ENCODE measurements at regions not wholly inside any gene's neighbourhood (a gene's known extent, or its start where the extent isn't known, plus 50 kb on each side); places are given as distances from the start of the nearest gene placed in this dataset.
A peak's percentile ranks its signal among the peaks of the same experiment; 100 is the strongest.

DNA sequence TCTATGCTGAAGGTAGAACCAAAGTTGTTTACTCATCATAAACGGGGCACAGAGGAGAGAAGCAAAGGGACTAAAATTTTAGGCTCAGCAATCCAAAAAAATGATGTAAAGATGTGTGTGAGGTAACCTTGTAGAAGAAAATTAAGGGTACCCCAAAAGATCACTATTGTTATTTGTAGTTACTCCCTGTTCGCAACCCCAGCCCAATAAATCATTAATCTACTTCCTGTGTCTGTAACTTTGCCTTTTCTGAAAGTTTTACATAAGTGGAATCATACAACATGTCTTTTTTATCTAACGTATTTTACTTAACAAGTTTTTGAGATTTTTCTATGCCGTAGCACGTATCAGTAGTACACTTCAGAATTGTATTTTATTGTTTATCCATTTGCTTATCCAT is 1114.8 kb upstream of the GJE1 start:
- Histone ChIP-seq H3K4me1 (ENCODE audit: control insufficient read depth, insufficient read depth, low read length) (no peaks in the 10 kb centered on the region), H3K4me3 (ENCODE audit: low read length) (no peak overlapping the region), H3K27me3 (ENCODE audit: control insufficient read depth, insufficient read depth, low read length) (no peaks in the 10 kb centered on the region), H3K4me2 (ENCODE audit: low read length) (no peak overlapping the region), H3K36me3 (ENCODE audit: insufficient read depth, low read length) (no peaks in the 10 kb centered on the region), H3K9ac (ENCODE audit: low read depth, low read length) (no peak overlapping the region), H3K9me3 (replicated peaks; ENCODE audit: low read length) (no peaks in the 10 kb centered on the region)

DNA sequence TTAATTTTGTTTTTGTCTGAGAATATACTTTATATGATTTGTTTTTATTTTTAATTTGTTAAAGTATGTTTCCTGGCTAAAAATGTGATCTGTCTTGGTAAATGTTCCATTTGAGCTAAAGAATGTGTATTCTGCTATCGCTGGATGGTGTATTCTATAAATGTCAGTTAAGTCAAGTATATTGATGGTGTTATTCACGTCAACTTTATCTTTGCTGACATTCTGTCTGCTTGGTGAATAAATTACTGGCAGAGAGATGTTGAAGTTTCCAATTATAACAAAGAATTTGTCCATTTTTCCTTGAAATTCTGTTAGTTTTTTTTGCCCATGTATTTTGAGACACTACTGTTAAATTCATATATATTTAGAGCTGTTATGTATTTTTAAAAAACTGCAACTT is 1131.8 kb upstream of the GJE1 start:
- H3K4me2 ChIP-seq (ENCODE audit: low read length) = no peak overlapping the region
- H3K4me1 ChIP-seq (ENCODE audit: control insufficient read depth, insufficient read depth, low read length) = no peaks in the 10 kb centered on the region
- H3K9me3 ChIP-seq (replicated peaks; ENCODE audit: low read length) = no peaks in the 10 kb centered on the region
- H3K27me3 ChIP-seq (ENCODE audit: control insufficient read depth, insufficient read depth, low read length) = no peaks in the 10 kb centered on the region
- H3K36me3 ChIP-seq (ENCODE audit: insufficient read depth, low read length) = no peaks in the 10 kb centered on the region
- no peak overlapping the region for H3K9ac ChIP-seq (ENCODE audit: low read depth, low read length)
- no peak overlapping the region for H3K4me3 ChIP-seq (ENCODE audit: low read length)

DNA sequence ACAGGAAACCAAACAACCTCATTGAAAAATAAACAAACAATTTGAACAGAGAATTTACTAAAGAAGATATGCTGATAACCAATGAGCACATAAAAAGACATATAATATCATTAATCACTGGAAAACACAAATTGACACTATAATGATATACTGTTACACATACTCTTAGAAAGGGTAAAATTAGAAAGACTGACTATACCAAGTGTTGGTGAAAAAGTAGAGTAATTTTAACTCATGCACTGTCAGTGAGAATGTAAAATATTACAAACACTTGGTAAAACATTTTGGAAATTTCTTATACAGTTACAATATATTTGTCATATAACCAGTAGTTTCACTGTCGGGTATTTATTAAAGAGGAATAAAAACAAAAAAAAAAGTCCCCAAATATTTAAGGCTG is 1139.2 kb upstream of the GJE1 start:
- H3K4me1 ChIP-seq (ENCODE audit: control insufficient read depth, insufficient read depth, low read length) = no peaks in the 10 kb centered on the region
- no peak overlapping the region for H3K4me3 ChIP-seq (ENCODE audit: low read length)
- H3K36me3 ChIP-seq (ENCODE audit: insufficient read depth, low read length) = no peaks in the 10 kb centered on the region

DNA sequence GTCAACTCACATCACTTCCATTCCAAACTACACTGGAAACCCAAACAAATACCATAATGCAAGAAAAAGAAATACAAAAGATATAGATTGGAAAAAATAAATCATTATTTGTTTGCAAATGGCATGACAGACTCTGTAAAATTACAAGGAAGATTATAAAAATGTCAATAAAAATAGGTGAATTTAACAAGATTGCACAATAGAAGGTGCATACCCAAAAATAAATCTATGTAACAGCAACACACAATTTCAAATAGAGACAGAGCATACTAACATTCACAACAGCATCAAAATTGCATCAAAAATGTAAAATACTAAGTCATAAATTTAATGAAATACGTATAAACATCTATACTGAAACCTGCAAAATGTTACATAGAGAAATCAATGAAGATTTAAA is 1140.0 kb upstream of the GJE1 start:
- no peak overlapping the region for H3K4me2 ChIP-seq (ENCODE audit: low read length)
- H3K4me3 ChIP-seq (ENCODE audit: low read length) = no peak overlapping the region
- no peak overlapping the region for H3K9ac ChIP-seq (ENCODE audit: low read depth, low read length)
- H3K36me3 ChIP-seq (ENCODE audit: insufficient read depth, low read length) = no peaks in the 10 kb centered on the region
- no peaks in the 10 kb centered on the region for H3K27me3 ChIP-seq (ENCODE audit: control insufficient read depth, insufficient read depth, low read length)
- no peaks in the 10 kb centered on the region for H3K9me3 ChIP-seq (replicated peaks; ENCODE audit: low read length)
- no peaks in the 10 kb centered on the region for H3K4me1 ChIP-seq (ENCODE audit: control insufficient read depth, insufficient read depth, low read length)

More for the DNA sequence above, 1139.2 kb upstream of the GJE1 start:
- Histone ChIP-seq H3K4me2 (ENCODE audit: low read length) (no peak overlapping the region), H3K27me3 (ENCODE audit: control insufficient read depth, insufficient read depth, low read length) (no peaks in the 10 kb centered on the region), H3K9me3 (replicated peaks; ENCODE audit: low read length) (no peaks in the 10 kb centered on the region), H3K9ac (ENCODE audit: low read depth, low read length) (no peak overlapping the region)

DNA sequence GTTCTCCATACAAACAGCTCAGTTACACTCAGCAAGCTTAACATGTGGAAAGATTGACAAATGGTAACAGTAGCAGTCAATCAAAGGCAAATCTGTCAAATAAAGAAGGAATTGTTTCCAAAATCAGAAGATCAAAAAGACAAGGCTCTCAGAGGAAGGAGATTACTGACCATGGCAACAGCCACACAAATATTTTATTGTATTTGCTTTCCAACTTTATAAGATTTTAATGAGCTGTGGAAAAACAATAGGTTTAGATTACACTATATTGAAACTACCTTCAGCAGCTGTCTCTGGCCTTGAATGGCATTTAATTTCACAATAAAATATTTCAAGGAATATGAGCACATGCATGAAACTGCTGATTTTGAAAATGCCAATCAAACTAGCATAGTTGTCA is 1143.9 kb upstream of the GJE1 start:
- Histone ChIP-seq H3K4me1 (ENCODE audit: control insufficient read depth, insufficient read depth, low read length) (no peaks in the 10 kb centered on the region), H3K9ac (ENCODE audit: low read depth, low read length) (no peak overlapping the region), H3K27me3 (ENCODE audit: control insufficient read depth, insufficient read depth, low read length) (no peaks in the 10 kb centered on the region), H3K9me3 (replicated peaks; ENCODE audit: low read length) (no peaks in the 10 kb centered on the region), H3K36me3 (ENCODE audit: insufficient read depth, low read length) (no peaks in the 10 kb centered on the region), H3K4me3 (ENCODE audit: low read length) (no peak overlapping the region), H3K4me2 (ENCODE audit: low read length) (no peak overlapping the region)

GRCh38 chr6:140987364-140988155 is 1145.2 kb upstream of the GJE1 start:
- no peak overlapping the region for H3K4me3 ChIP-seq (ENCODE audit: low read length)
- no peak overlapping the region for H3K9ac ChIP-seq (ENCODE audit: low read depth, low read length)

DNA sequence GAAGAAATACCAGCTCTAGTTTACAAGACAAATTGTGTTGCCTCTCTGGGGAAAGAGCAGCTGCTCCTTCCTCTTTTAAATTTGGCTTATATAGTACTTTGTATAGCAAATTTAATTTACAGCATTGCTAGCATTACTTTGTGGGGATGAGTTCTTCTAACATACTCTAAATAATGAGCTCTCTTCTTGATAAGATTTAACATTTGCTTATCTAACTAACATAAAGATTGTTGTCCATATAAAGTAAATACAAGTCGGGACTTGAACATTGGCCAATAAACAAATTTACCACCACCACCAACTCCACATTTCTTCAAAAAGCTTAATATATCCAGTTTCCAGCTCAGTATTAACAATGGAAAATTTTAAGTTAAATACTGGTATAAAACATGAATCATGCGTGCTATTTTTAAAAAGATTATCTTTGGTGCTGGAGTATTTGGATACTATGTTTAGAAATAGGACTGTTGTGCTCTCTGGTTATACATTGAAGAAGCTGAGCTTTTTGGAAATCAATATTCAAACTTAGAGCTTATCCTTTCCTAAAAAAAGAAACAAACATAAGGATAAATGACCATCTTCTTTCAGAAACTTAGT is 1146.9 kb upstream of the GJE1 start:
- Histone ChIP-seq H3K9me3 (replicated peaks; ENCODE audit: low read length) (no peaks in the 10 kb centered on the region), H3K4me3 (ENCODE audit: low read length) (no peak overlapping the region), H3K27me3 (ENCODE audit: control insufficient read depth, insufficient read depth, low read length) (no peaks in the 10 kb centered on the region), H3K9ac (ENCODE audit: low read depth, low read length) (no peak overlapping the region), H3K36me3 (ENCODE audit: insufficient read depth, low read length) (no peaks in the 10 kb centered on the region), H3K4me1 (ENCODE audit: control insufficient read depth, insufficient read depth, low read length) (peaks cover 2% of the 10 kb centered on the region), H3K4me2 (ENCODE audit: low read length) (no peak overlapping the region)

More at GRCh38 chr6:140987364-140988155, 1145.2 kb upstream of the GJE1 start:
- H3K27me3 ChIP-seq (ENCODE audit: control insufficient read depth, insufficient read depth, low read length) = no peaks in the 10 kb centered on the region
- H3K36me3 ChIP-seq (ENCODE audit: insufficient read depth, low read length) = no peaks in the 10 kb centered on the region
- no peak overlapping the region for H3K4me2 ChIP-seq (ENCODE audit: low read length)
- no peaks in the 10 kb centered on the region for H3K4me1 ChIP-seq (ENCODE audit: control insufficient read depth, insufficient read depth, low read length)
- no peaks in the 10 kb centered on the region for H3K9me3 ChIP-seq (replicated peaks; ENCODE audit: low read length)

DNA sequence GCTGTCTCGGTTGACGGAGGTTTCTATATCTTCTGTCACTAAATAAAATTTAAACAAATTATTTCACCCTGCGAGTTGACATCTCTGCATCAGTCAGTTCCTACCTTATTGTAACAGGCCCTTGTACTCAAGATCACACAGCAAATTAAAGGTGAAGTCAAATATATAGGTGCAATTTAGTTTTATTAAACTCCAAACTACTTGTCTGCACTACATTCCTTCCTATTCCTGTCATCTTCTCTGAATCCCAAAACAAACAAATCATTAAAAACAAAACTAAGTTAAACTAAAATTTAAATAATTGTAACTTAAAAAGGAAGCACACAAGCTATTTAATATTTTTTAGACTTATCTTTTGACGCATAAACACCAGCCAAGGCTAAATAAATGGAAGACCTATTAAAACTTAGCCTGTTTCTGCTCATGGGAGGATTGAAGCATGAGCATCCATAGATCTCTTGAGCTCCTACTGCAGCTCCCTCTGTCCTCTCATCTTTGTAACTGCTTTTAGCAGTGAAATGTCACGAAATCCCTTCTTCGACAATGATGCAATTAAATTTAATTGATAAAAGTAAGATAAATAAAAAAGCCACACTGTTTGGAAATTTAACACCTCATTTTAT is 1152.3 kb upstream of the GJE1 start:
- H3K4me1 ChIP-seq (ENCODE audit: control insufficient read depth, insufficient read depth, low read length) = peaks cover 22% of the 10 kb centered on the region
- H3K27me3 ChIP-seq (ENCODE audit: control insufficient read depth, insufficient read depth, low read length) = no peaks in the 10 kb centered on the region
- no peaks in the 10 kb centered on the region for H3K36me3 ChIP-seq (ENCODE audit: insufficient read depth, low read length)
- H3K4me2 ChIP-seq (ENCODE audit: low read length) = peak overlapping the region; percentile 70
- H3K9ac ChIP-seq (ENCODE audit: low read depth, low read length) = peak overlapping the region; percentile 77
- H3K4me3 ChIP-seq (ENCODE audit: low read length) = peak overlapping the region; percentile 43
- H3K9me3 ChIP-seq (replicated peaks; ENCODE audit: low read length) = no peaks in the 10 kb centered on the region

DNA sequence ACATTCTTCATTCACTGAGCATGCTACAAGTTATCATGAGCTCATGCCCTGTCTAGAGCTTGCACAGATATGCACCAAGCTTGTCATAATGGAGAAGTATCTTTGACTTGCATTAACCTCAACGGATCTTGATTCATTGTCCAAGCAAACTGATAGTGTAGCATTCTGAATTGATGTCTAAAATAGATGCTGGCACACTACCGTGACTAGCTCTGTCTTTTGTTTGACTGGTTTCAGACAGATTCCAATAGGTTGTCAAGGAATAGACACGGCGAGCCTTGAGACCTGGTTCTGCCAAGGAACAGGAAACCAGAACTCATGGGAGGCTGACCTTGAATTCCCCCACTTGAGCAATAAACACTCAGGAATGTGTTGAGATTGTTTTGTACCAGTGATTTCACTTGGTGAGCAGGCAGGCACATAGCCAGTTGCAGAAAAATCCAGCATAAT is 1153.1 kb upstream of the GJE1 start:
- peak overlapping the region; percentile 77 for H3K9ac ChIP-seq (ENCODE audit: low read depth, low read length)
- no peaks in the 10 kb centered on the region for H3K36me3 ChIP-seq (ENCODE audit: insufficient read depth, low read length)
- no peaks in the 10 kb centered on the region for H3K9me3 ChIP-seq (replicated peaks; ENCODE audit: low read length)
- H3K4me1 ChIP-seq (ENCODE audit: control insufficient read depth, insufficient read depth, low read length) = peaks cover 22% of the 10 kb centered on the region
- no peaks in the 10 kb centered on the region for H3K27me3 ChIP-seq (ENCODE audit: control insufficient read depth, insufficient read depth, low read length)
- no peak overlapping the region for H3K4me3 ChIP-seq (ENCODE audit: low read length)
- peak overlapping the region; percentile 70 for H3K4me2 ChIP-seq (ENCODE audit: low read length)

DNA sequence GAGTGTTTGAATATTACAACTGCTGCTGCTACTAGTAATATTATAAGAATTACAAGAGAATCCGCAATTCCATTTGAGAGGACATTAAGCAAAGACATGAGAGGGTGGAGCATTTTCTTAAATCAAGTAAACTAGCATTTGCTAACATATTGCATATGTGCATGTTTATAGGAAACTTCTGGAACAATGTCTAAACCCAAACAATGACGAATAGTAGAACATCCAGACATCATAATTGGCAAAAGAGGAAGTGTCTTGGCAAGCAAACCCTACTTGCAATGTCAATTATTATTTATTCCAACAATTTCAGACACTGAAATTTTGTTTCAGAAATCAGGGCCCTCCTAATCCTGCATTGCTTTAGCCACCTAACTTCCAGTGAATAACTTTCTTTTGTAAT is 1155.3 kb upstream of the GJE1 start:
- H3K4me1 ChIP-seq (ENCODE audit: control insufficient read depth, insufficient read depth, low read length) = peaks cover 22% of the 10 kb centered on the region

GRCh38 chr6:140976806-140977205 is 1155.9 kb upstream of the GJE1 start:
- H3K9me3 ChIP-seq (replicated peaks; ENCODE audit: low read length) = no peaks in the 10 kb centered on the region
- H3K4me3 ChIP-seq (ENCODE audit: low read length) = no peak overlapping the region

More for the DNA sequence above, 1155.3 kb upstream of the GJE1 start:
- Histone ChIP-seq H3K4me2 (ENCODE audit: low read length) (no peak overlapping the region), H3K36me3 (ENCODE audit: insufficient read depth, low read length) (no peaks in the 10 kb centered on the region), H3K9me3 (replicated peaks; ENCODE audit: low read length) (no peaks in the 10 kb centered on the region), H3K9ac (ENCODE audit: low read depth, low read length) (no peak overlapping the region), H3K27me3 (ENCODE audit: control insufficient read depth, insufficient read depth, low read length) (no peaks in the 10 kb centered on the region), H3K4me3 (ENCODE audit: low read length) (no peak overlapping the region)

More at GRCh38 chr6:140976806-140977205, 1155.9 kb upstream of the GJE1 start:
- Histone ChIP-seq H3K4me2 (ENCODE audit: low read length) (no peak overlapping the region), H3K4me1 (ENCODE audit: control insufficient read depth, insufficient read depth, low read length) (peaks cover 22% of the 10 kb centered on the region), H3K36me3 (ENCODE audit: insufficient read depth, low read length) (no peaks in the 10 kb centered on the region), H3K27me3 (ENCODE audit: control insufficient read depth, insufficient read depth, low read length) (no peaks in the 10 kb centered on the region), H3K9ac (ENCODE audit: low read depth, low read length) (no peak overlapping the region)

All from skeletal muscle satellite cell (primary cell).